ENCODE measurements at regions not wholly inside any gene's neighbourhood (a gene's known extent, or its start where the extent isn't known, plus 50 kb on each side); places are given as distances from the start of the nearest gene placed in this dataset.

GRCh38 chr15:29320420-29320819 is 50.8 kb upstream of the NSMCE3 start:
- no peak for TF ChIP-seq CTCF (IDR thresholded peaks at IDR 0.05)
- Histone ChIP-seq H3K27ac (no peak overlapping the region), H3K4me3 (no peak overlapping the region)
- no peak for DNase-seq (ENCODE audit: low spot score)

- Histone ChIP-seq H3K27ac (no peak overlapping the region), H3K4me3 (no peak overlapping the region)
- TF ChIP-seq CTCF (IDR thresholded peaks at IDR 0.05), result no peak
- DNase-seq (ENCODE audit: low spot score), result no peak
Observed at GRCh38 chr15:29319823-29320222, 50.2 kb upstream of the NSMCE3 start.
